ENCODE measurements at regions not wholly inside any gene's neighbourhood (a gene's known extent, or its start where the extent isn't known, plus 50 kb on each side); places are given as distances from the start of the nearest gene placed in this dataset.

- no peak for DNase-seq
Observed at GRCh38 chr7:52980129-52980528, 55.3 kb upstream of the POM121L12 start.

GRCh38 chr7:52973126-52973525 lies 62.3 kb upstream of the POM121L12 start:
- DNase-seq, result no peak

- DNase-seq, result no peak
Observed at GRCh38 chr7:52962402-52963076, 72.9 kb upstream of the POM121L12 start.

- DNase-seq, result no peak
Observed at GRCh38 chr7:52961084-52961483, 74.3 kb upstream of the POM121L12 start.

GRCh38 chr7:52959878-52960660 lies 75.4 kb upstream of the POM121L12 start:
- no peak for DNase-seq

- no peak for DNase-seq
Observed at GRCh38 chr7:52959336-52959735, 76.1 kb upstream of the POM121L12 start.

- no peak for DNase-seq
Observed at GRCh38 chr7:52958621-52959140, 76.8 kb upstream of the POM121L12 start.

GRCh38 chr7:52956379-52956915 lies 79.0 kb upstream of the POM121L12 start:
- no peak for DNase-seq

- no peak for DNase-seq
Observed at GRCh38 chr7:52955522-52955921, 79.9 kb upstream of the POM121L12 start.

- no peak for DNase-seq
Observed at GRCh38 chr7:52944921-52945320, 90.5 kb upstream of the POM121L12 start.

GRCh38 chr7:52940481-52940880 lies 95.0 kb upstream of the POM121L12 start:
- DNase-seq, result no peak

GRCh38 chr7:52938455-52939133 lies 96.8 kb upstream of the POM121L12 start:
- DNase-seq, result no peak

GRCh38 chr7:52936750-52937149 lies 98.7 kb upstream of the POM121L12 start:
- DNase-seq, result no peak

- DNase-seq, result no peak
Observed at GRCh38 chr7:52928591-52928990, 106.8 kb upstream of the POM121L12 start.

- no peak for DNase-seq
Observed at GRCh38 chr7:52925332-52925731, 110.1 kb upstream of the POM121L12 start.

GRCh38 chr7:52920977-52921376 lies 114.5 kb upstream of the POM121L12 start:
- DNase-seq, result no peak

- no peak for DNase-seq
Observed at GRCh38 chr7:52917982-52918578, 117.4 kb upstream of the POM121L12 start.

GRCh38 chr7:52911795-52912194 lies 123.6 kb upstream of the POM121L12 start:
- no peak for DNase-seq

GRCh38 chr7:52911326-52911725 lies 124.1 kb upstream of the POM121L12 start:
- DNase-seq, result no peak

- no peak for DNase-seq
Observed at GRCh38 chr7:52909935-52910334, 125.5 kb upstream of the POM121L12 start.

GRCh38 chr7:52909131-52909530 lies 126.3 kb upstream of the POM121L12 start:
- no peak for DNase-seq

GRCh38 chr7:52897713-52898112 lies 137.7 kb upstream of the POM121L12 start:
- DNase-seq, result no peak

- DNase-seq, result no peak
Observed at GRCh38 chr7:52897288-52897687, 138.1 kb upstream of the POM121L12 start.

Data from NCI-H1930 (cell line).